ENCODE measurements at regions not wholly inside any gene's neighbourhood (a gene's known extent, or its start where the extent isn't known, plus 50 kb on each side); places are given as distances from the start of the nearest gene placed in this dataset.
A peak's percentile ranks its signal among the peaks of the same experiment; 100 is the strongest.

DNA sequence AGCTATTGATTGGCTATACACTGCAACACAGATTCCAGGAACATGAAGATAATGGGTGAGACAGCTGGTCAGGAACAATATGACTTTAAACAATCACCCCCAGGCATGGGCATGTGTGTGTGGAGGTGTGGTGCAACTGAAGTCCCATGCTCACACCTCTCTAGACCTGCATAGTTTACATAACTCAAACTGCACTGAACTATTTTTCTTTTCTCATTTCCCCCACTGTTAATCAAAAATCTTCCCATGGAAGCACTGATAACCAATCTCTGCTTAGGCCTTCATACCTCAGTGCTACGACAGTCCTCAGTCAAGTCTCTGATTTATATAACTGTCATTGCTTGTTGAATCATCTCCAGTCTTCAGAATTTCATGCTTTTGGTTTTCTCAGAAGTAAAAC lies 600.2 kb downstream of the NTRK3 start:
- Histone ChIP-seq H3K27me3 (no peaks in the 10 kb centered on the region), H3K36me3 (no peaks in the 10 kb centered on the region), H3K4me3 (no peak overlapping the region), H3K27ac (no peak overlapping the region), H3K9me3 (no peaks in the 10 kb centered on the region), H3K4me1 (no peaks in the 10 kb centered on the region)
- no peak for DNase-seq
- 40 to 69% (median 53%) methylated on average over 1 of the region's 1 CpG for WGBS, 5 donors
- TF ChIP-seq EP300 (IDR thresholded peaks at IDR 0.05): no peak
- TF ChIP-seq POLR2A (IDR thresholded peaks at IDR 0.05): no peak
- no peak for TF ChIP-seq POLR2AphosphoS5 (IDR thresholded peaks at IDR 0.05)
- TF ChIP-seq CTCF (IDR thresholded peaks at IDR 0.05): no peak
- intact Hi-C loops (cut with DNase I; ENCODE audit: low total_unique reads): no loop called here

DNA sequence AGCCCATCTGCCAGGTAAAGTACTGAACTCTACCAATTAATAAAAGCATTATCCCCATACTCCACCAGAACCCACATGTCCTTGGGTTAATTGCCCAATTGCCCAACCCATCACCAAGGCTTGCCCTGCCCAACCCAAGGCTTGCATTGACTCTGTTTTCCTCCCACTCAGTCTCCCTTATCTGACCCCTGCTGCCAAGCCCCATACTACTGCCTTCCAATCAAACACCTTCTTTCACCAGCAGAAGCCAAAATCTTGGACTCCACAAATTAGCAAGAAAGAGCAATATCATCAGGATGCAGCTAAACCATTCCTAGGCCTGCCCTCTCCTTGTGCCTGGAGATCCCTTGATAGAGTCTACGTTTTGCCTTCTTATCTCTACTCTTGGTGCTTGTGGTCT lies 602.9 kb downstream of the NTRK3 start:
- Histone ChIP-seq H3K9me3 (no peaks in the 10 kb centered on the region), H3K4me3 (no peak overlapping the region), H3K27ac (no peak overlapping the region), H3K4me1 (peaks cover 0 to 2% (median 1%) of the 10 kb centered on the region in 4 donors), H3K27me3 (no peaks in the 10 kb centered on the region), H3K36me3 (no peaks in the 10 kb centered on the region)
- WGBS, 5 donors: 52 to 64% (median 61%) methylated on average over 1 of the region's 1 CpG
- no peak for TF ChIP-seq POLR2AphosphoS5 (IDR thresholded peaks at IDR 0.05)
- TF ChIP-seq EP300 (IDR thresholded peaks at IDR 0.05): no peak
- TF ChIP-seq POLR2A (IDR thresholded peaks at IDR 0.05): no peak
- TF ChIP-seq CTCF (IDR thresholded peaks at IDR 0.05): no peak
- intact Hi-C loops (cut with DNase I; ENCODE audit: low total_unique reads): no loop called here
- DNase-seq: no peak

- H3K9me3 ChIP-seq: no peaks in the 10 kb centered on the region
These were observed 607.4 kb downstream of the NTRK3 start for GRCh38 chr15:87649175-87649574.

DNA sequence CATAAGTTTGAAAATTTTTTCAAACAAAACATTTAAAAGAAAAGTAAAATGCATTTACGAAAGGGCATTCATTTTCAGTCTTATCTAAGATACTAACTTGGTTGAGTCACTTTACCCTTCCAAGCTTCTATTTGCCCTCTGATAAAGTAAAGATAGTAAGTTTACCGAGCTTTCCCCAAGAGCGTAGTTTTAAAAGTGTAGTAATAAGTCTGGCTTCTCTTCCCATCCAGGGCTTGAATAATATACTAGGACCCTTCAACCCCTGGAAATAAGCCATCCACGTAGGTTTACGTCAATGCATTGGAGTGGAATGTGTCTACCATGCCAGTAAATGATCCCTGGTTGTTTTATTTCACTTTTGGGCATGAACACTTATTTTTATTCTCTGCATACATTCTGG lies 608.3 kb downstream of the NTRK3 start:
- Histone ChIP-seq H3K36me3 (no peaks in the 10 kb centered on the region), H3K4me3 (no peak overlapping the region), H3K4me1 (peaks cover 0 to 10% (median 4%) of the 10 kb centered on the region in 4 donors), H3K27ac (no peak overlapping the region), H3K9me3 (no peaks in the 10 kb centered on the region), H3K27me3 (no peaks in the 10 kb centered on the region)
- no peak for TF ChIP-seq CTCF (IDR thresholded peaks at IDR 0.05)
- no peak for TF ChIP-seq EP300 (IDR thresholded peaks at IDR 0.05)
- no peak for TF ChIP-seq POLR2AphosphoS5 (IDR thresholded peaks at IDR 0.05)
- TF ChIP-seq POLR2A (IDR thresholded peaks at IDR 0.05): no peak
- 18 to 23% (median 21%) methylated on average over 5 of the region's 5 CpGs for WGBS, 5 donors
- intact Hi-C loops (cut with DNase I; ENCODE audit: low total_unique reads): no loop called here
- peak in 1 of 2 donors; percentile 57 for DNase-seq

More at GRCh38 chr15:87649175-87649574, 607.4 kb downstream of the NTRK3 start:
- intact Hi-C loops (cut with DNase I; ENCODE audit: low total_unique reads): no loop called here
- no peaks in the 10 kb centered on the region for H3K36me3 ChIP-seq
- WGBS, 5 donors: 80 to 88% (median 81%) methylated on average over 4 of the region's 4 CpGs
- no peak overlapping the region for H3K27ac ChIP-seq
- DNase-seq: no peak
- H3K27me3 ChIP-seq: no peaks in the 10 kb centered on the region
- peaks cover 0 to 10% (median 4%) of the 10 kb centered on the region in 4 donors for H3K4me1 ChIP-seq
- no peak for TF ChIP-seq POLR2A (IDR thresholded peaks at IDR 0.05)
- TF ChIP-seq POLR2AphosphoS5 (IDR thresholded peaks at IDR 0.05): no peak
- no peak for TF ChIP-seq EP300 (IDR thresholded peaks at IDR 0.05)
- TF ChIP-seq CTCF (IDR thresholded peaks at IDR 0.05): no peak
- no peak overlapping the region for H3K4me3 ChIP-seq
